Endothelial cell of umbilical vein (primary cell): ENCODE measurements at regions not wholly inside any gene's neighbourhood (a gene's known extent, or its start where the extent isn't known, plus 50 kb on each side); places are given as distances from the start of the nearest gene placed in this dataset.

Source experiments
- BruUV-seq: library from RNA; stranded (reverse); fragments of 400-500 nt; replicated peaks from 2 replicates; lab custom pipeline; 2021; lab: Mats Ljungman, UMichigan
- CTCF ChIA-PET: fragments of 300-600, 350-600 bp; sonication (Branson Sonifier 250); formaldehyde crosslinking; loops from one replicate; lab custom pipeline; 2021; ENCODE audit warnings: antibody characterized with exemption, inconsistent platforms; lab: Charles Lee
- POLR2A ChIA-PET: fragments of 300-600, 350-600 bp; sonication (Branson Sonifier 250); formaldehyde crosslinking; loops from one replicate; lab custom pipeline; 2021; ENCODE audit warnings: antibody characterized with exemption, inconsistent platforms; lab: Charles Lee
- DNase-seq: peaks from one replicate; pipeline ENCODE4 v3.0.0-alpha.2; 2011; ENCODE audit warnings: low read depth, low spot score
- FAIRE-seq: peaks from 2 replicates; lab custom pipeline; 2011; peaks lifted over from hg19 to GRCh38; lab: Jason Lieb, UNC
- H2AFZ ChIP-seq: 2 replicates; pipeline ENCODE4 v1.6.0; 2012; ENCODE audit warnings: low read depth, low read length, control low read depth, inconsistent platforms
- H3K27ac ChIP-seq: 2 replicates; pipeline ENCODE4 v1.5.1; 2011; ENCODE audit warnings: low read depth, mild to moderate bottlenecking, control low read depth, low read length, moderate library complexity; ENCODE audit not compliant: insufficient read depth
- H3K27me3 ChIP-seq, 2 experiments: 2 replicates each; pipeline versions ENCODE4 v1.6.0 to v1.6.1; 2011; ENCODE audit warnings: low read length in 2 of 2, mixed read lengths in 1 of 2; ENCODE audit not compliant: control insufficient read depth in 2 of 2, insufficient read depth in 2 of 2
- H3K36me3 ChIP-seq, 2 experiments: 2 replicates in 1 of 2; 3 replicates in 1 of 2; pipeline ENCODE4 v1.5.1; 2011; ENCODE audit warnings: low read length in 2 of 2, mild to moderate bottlenecking in 1 of 2, moderate library complexity in 1 of 2; ENCODE audit not compliant: control insufficient read depth in 2 of 2, insufficient read depth in 2 of 2; ENCODE audit errors: extremely low read depth in 1 of 2
- H3K4me1 ChIP-seq: 3 replicates; pipeline ENCODE4 v1.5.1; 2011; ENCODE audit warnings: mild to moderate bottlenecking, low read length; ENCODE audit not compliant: control insufficient read depth, insufficient read depth; ENCODE audit errors: extremely low read depth
- H3K4me2 ChIP-seq: 2 replicates; pipeline ENCODE4 v1.6.1; 2011; ENCODE audit warnings: low read length, control low read depth, mixed read lengths; ENCODE audit not compliant: insufficient read depth
- H3K4me3 ChIP-seq, 3 experiments: fragments of 200-600 bp in 1 of 3; sonication (generic), shearing (Covaris generic) in 1 of 3; replicated peaks in 1 of 3; 2 replicates each; pipeline ENCODE4 v1.5.1; 2011 to 2016; ENCODE audit warnings: control low read depth in 3 of 3, low read length in 3 of 3, mild to moderate bottlenecking in 2 of 3, inconsistent platforms in 1 of 3, low read depth in 1 of 3, moderate library complexity in 1 of 3; ENCODE audit not compliant: insufficient read depth in 1 of 3
- H3K79me2 ChIP-seq: 2 replicates; pipeline ENCODE4 v1.6.0; 2012; ENCODE audit warnings: low read length, inconsistent platforms; ENCODE audit not compliant: control insufficient read depth, insufficient read depth
- H3K9ac ChIP-seq: replicated peaks from 2 replicates; pipeline ENCODE3; 2011; ENCODE audit warnings: low read length, control low read depth; ENCODE audit not compliant: insufficient read depth; ENCODE audit errors: extremely low read depth
- H3K9me1 ChIP-seq: replicated peaks from 3 replicates; pipeline ENCODE4 v1.6.0; 2011; ENCODE audit warnings: mild to moderate bottlenecking, low read length; ENCODE audit not compliant: control insufficient read depth, insufficient read depth; ENCODE audit errors: extremely low read depth
- H3K9me3 ChIP-seq: replicated peaks from 2 replicates; pipeline ENCODE4 v1.5.1; 2012; ENCODE audit warnings: low read length, inconsistent platforms; ENCODE audit not compliant: control insufficient read depth, insufficient read depth
- H4K20me1 ChIP-seq: replicated peaks from 2 replicates; pipeline ENCODE3; 2011; ENCODE audit warnings: mild to moderate bottlenecking, low read length; ENCODE audit not compliant: control insufficient read depth, insufficient read depth; ENCODE audit errors: extremely low read depth
- EZH2 ChIP-seq: IDR thresholded peaks from 2 replicates; pipeline ENCODE4 v1.6.1; 2012; ENCODE audit warnings: borderline replicate concordance, low read depth, mild to moderate bottlenecking, moderate library complexity, low read length, inconsistent platforms; ENCODE audit not compliant: severe bottlenecking
- FOS ChIP-seq: IDR thresholded peaks from 2 replicates; pipeline ENCODE4 v1.6.1; 2011; ENCODE audit warnings: mild to moderate bottlenecking, low read length, moderate library complexity, borderline replicate concordance; ENCODE audit not compliant: insufficient read depth
- GATA2 ChIP-seq: IDR thresholded peaks from 2 replicates; pipeline ENCODE4 v1.7.0; 2011; ENCODE audit warnings: low read depth, mild to moderate bottlenecking, moderate library complexity, mixed read lengths, low read length; ENCODE audit not compliant: insufficient read length, insufficient read depth
- JUN ChIP-seq: IDR thresholded peaks from 2 replicates; pipeline ENCODE4 v1.6.1; 2011; ENCODE audit warnings: borderline replicate concordance, low read depth; ENCODE audit not compliant: insufficient read length, insufficient read depth
- MYC ChIP-seq: IDR thresholded peaks from one replicate; pipeline ENCODE4 v1.6.1; 2011; ENCODE audit warnings: mild to moderate bottlenecking, low read depth, low read length
- POLR2A ChIP-seq: IDR thresholded peaks from 2 replicates; pipeline ENCODE4 v1.6.1; 2012; ENCODE audit warnings: low read depth, mild to moderate bottlenecking, control low read depth, low read length
- POLR2AphosphoS5 ChIP-seq: IDR thresholded peaks from 2 replicates; pipeline ENCODE4 v1.6.1; 2012; ENCODE audit warnings: low read depth, mild to moderate bottlenecking, control low read depth, low read length, moderate library complexity; ENCODE audit not compliant: insufficient read depth
- dilution Hi-C: fragments of 300-500 bp; cut with MboI; formaldehyde crosslinking; loops from one replicate; pipeline ENCODE4 v1.15.0; 2019; ENCODE audit warnings: low sequenced_read_pairs; ENCODE audit not compliant: extremely low pct_ligation_motif_present
- intact Hi-C: fragments of 100-400 bp; cut with micrococcal nuclease; formaldehyde crosslinking; loops from one replicate; pipeline ENCODE4 v1.10.0; 2022
- TF ChIP-seq, protein P1 (sequence below), 2 donors: IDR thresholded peaks; 1 replicate in 1 of 2; 2 replicates in 1 of 2; pipeline ENCODE4 v1.5.1; 2011; ENCODE audit warnings: low read length in 2 of 2, mild to moderate bottlenecking in 2 of 2, moderate library complexity in 2 of 2, control low read depth in 1 of 2, inconsistent platforms in 1 of 2, low read depth in 1 of 2; ENCODE audit not compliant: insufficient read depth in 1 of 2; ENCODE audit errors: extremely low read depth in 1 of 2
- TF ChIP-seq, protein P2 (sequence below): IDR thresholded peaks from 2 replicates; pipeline ENCODE4 v1.6.1; 2011; ENCODE audit not compliant: insufficient read depth, insufficient read length

DNA sequence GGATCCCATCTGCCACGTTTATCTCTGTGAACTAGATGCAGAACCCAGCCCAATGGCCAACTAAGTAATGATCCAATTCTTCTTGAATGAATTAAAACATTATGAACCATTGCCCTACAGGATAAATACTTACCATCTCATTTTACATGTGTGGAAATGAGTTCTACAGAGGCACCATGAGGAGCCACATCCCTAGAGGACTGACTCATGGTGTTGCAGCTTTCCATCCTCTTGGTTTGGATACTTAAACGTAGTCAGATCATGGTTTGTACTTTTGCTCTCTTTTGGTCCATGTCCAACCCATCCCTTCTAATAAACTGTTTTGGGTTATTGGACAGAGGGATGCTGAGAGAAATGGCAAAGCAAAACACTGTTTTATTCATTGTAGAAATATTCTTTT is 484.8 kb downstream of the EBF1 start:
- no TSS peak for BruUV-seq
- dilution Hi-C loops = no loop called here
- CTCF ChIA-PET = no interaction called here

DNA sequence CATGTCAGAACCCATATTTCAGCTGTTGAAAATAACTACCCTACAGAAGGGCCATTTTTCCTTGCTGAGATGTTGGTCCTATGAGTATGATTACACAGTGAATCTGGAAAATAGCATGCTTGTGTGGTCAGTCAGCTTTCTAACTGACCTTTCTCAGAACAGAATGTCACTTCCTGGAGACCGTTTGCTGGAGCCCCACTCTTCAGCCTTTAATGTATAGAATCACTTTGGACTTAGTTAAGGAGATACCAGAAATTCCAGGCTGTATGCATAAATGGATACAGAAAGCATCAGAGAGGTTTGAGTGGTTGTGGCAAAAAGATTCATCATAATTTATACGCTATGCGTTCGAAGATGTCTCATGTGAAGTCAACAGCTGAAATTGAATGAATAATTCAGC is 488.1 kb downstream of the EBF1 start:
- ChIA-PET CTCF (no interaction called here), POLR2A (no interaction called here)
- no peaks in the 10 kb centered on the region for H3K4me1 ChIP-seq
- H4K20me1 ChIP-seq = no peaks in the 10 kb centered on the region
- intact Hi-C loops = no loop called here
- TF ChIP-seq, protein P1, sequence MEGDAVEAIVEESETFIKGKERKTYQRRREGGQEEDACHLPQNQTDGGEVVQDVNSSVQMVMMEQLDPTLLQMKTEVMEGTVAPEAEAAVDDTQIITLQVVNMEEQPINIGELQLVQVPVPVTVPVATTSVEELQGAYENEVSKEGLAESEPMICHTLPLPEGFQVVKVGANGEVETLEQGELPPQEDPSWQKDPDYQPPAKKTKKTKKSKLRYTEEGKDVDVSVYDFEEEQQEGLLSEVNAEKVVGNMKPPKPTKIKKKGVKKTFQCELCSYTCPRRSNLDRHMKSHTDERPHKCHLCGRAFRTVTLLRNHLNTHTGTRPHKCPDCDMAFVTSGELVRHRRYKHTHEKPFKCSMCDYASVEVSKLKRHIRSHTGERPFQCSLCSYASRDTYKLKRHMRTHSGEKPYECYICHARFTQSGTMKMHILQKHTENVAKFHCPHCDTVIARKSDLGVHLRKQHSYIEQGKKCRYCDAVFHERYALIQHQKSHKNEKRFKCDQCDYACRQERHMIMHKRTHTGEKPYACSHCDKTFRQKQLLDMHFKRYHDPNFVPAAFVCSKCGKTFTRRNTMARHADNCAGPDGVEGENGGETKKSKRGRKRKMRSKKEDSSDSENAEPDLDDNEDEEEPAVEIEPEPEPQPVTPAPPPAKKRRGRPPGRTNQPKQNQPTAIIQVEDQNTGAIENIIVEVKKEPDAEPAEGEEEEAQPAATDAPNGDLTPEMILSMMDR (IDR thresholded peaks at IDR 0.05; ENCODE audit: extremely low read depth in 1 of 2, insufficient read depth in 1 of 2, low read depth in 1 of 2, low read length in 2 of 2) = no peak
- no peak for TF ChIP-seq JUN
- no peak for TF ChIP-seq FOS
- TF ChIP-seq MYC = no peak
- TF ChIP-seq GATA2 = no peak
- no peak for TF ChIP-seq POLR2AphosphoS5
- no peak for TF ChIP-seq POLR2A
- TF ChIP-seq, protein P2, sequence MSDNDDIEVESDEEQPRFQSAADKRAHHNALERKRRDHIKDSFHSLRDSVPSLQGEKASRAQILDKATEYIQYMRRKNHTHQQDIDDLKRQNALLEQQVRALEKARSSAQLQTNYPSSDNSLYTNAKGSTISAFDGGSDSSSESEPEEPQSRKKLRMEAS = no peak
- TF ChIP-seq EZH2 = no peak
- H3K9me3 ChIP-seq = no peaks in the 10 kb centered on the region
- no peaks in the 10 kb centered on the region for H3K9me1 ChIP-seq
- H3K27ac ChIP-seq = no peak overlapping the region
- H3K27me3 ChIP-seq = no peaks in the 10 kb centered on the region
- no peak overlapping the region for H2AFZ ChIP-seq
- no peak overlapping the region for H3K9ac ChIP-seq
- BruUV-seq = no TSS peak
- H3K36me3 ChIP-seq = no peaks in the 10 kb centered on the region
- no peak overlapping the region for H3K4me3 ChIP-seq
- H3K4me2 ChIP-seq = no peak overlapping the region
- H3K79me2 ChIP-seq = no peaks in the 10 kb centered on the region
- FAIRE-seq (no peak), DNase-seq (no peak)
- dilution Hi-C loops = no loop called here

More for the DNA sequence above, 484.8 kb downstream of the EBF1 start:
- Histone ChIP-seq H3K9me1 (no peaks in the 10 kb centered on the region), H3K9ac (no peak overlapping the region), H3K9me3 (no peaks in the 10 kb centered on the region), H3K36me3 (no peaks in the 10 kb centered on the region), H3K79me2 (no peaks in the 10 kb centered on the region), H3K27ac (no peak overlapping the region), H3K4me1 (no peaks in the 10 kb centered on the region), H3K27me3 (no peaks in the 10 kb centered on the region), H3K4me3 (no peak overlapping the region), H4K20me1 (no peaks in the 10 kb centered on the region), H3K4me2 (no peak overlapping the region), H2AFZ (no peak overlapping the region)
- no peak for FAIRE-seq
- DNase-seq = no peak
- TF ChIP-seq POLR2A (no peak), FOS (no peak)
- TF ChIP-seq, protein P2 = no peak
- POLR2A ChIA-PET = no interaction called here
- intact Hi-C loops = no loop called here
